SK-N-MC (cell line): ENCODE measurements at regions not wholly inside any gene's neighbourhood (a gene's known extent, or its start where the extent isn't known, plus 50 kb on each side); places are given as distances from the start of the nearest gene placed in this dataset.

ENCODE experiments used
- EZH2 ChIP-seq: fragments of 200-600 bp; sonication (generic); IDR thresholded peaks from one replicate; pipeline ENCODE4 v1.6.1; 2017; ENCODE audit warnings: antibody characterized with exemption
- FOXP2 ChIP-seq: optimal IDR thresholded peaks from 2 replicates; pipeline ENCODE3; 2011; ENCODE audit warnings: mild to moderate bottlenecking, moderate library complexity; ENCODE audit not compliant: insufficient read depth; ENCODE audit errors: extremely low read length, control extremely low read depth
- POLR2AphosphoS5 ChIP-seq: IDR thresholded peaks from 2 replicates; pipeline ENCODE4 v1.6.1; 2012; ENCODE audit warnings: mild to moderate bottlenecking, low read depth, low read length, borderline replicate concordance

- no peak for TF ChIP-seq POLR2AphosphoS5
- TF ChIP-seq EZH2 = no peak
- TF ChIP-seq FOXP2 = no peak
These were observed 173.1 kb upstream of the AGR3 start for GRCh38 chr7:17054836-17055235.
